T-helper 2 cell treated with Interferon-gamma antibody and Interleukin-4, amounts not matched to agents 5 μg/mL and 100 μg/mL, for 36 hours (primary cell): ENCODE measurements at regions not wholly inside any gene's neighbourhood (a gene's known extent, or its start where the extent isn't known, plus 50 kb on each side); places are given as distances from the start of the nearest gene placed in this dataset.
"Not testable (repeated sequence)": the region's sequence is repeated elsewhere in the genome, so short reads cannot be mapped to it uniquely, and the experiment has no call there.

Experiments used
- DNase-seq: peaks from one replicate; pipeline ENCODE4 v3.0.0; 2021; ENCODE audit warnings: low spot score
- H3K27ac Mint-ChIP-seq: one replicate; pipeline ENCODE4 v1.8.0; 2021; ENCODE audit warnings: mild to moderate bottlenecking, mixed read lengths
- H3K27me3 Mint-ChIP-seq: one replicate; pipeline ENCODE4 v1.8.0; 2021; ENCODE audit warnings: low read depth, mixed read lengths
- H3K36me3 Mint-ChIP-seq: one replicate; pipeline ENCODE4 v1.8.0; 2021; ENCODE audit warnings: low read depth, mixed read lengths
- H3K4me1 Mint-ChIP-seq: one replicate; pipeline ENCODE4 v1.8.0; 2021; ENCODE audit warnings: low read depth, mixed read lengths
- H3K4me3 Mint-ChIP-seq: one replicate; pipeline ENCODE4 v1.8.0; 2022; ENCODE audit warnings: mild to moderate bottlenecking, moderate library complexity, mixed read lengths
- H3K9me3 Mint-ChIP-seq: one replicate; pipeline ENCODE4 v1.8.0; 2021; ENCODE audit warnings: mixed read lengths

GRCh38 chr4:123671636-123672404, 275.2 kb downstream of the SPRY1 start:
- H3K27ac Mint-ChIP-seq = no peak overlapping the region
- no peaks in the 10 kb centered on the region for H3K9me3 Mint-ChIP-seq
- H3K27me3 Mint-ChIP-seq = peaks cover 64% of the 10 kb centered on the region
- no peaks in the 10 kb centered on the region for H3K36me3 Mint-ChIP-seq
- H3K4me1 Mint-ChIP-seq = peaks cover 24% of the 10 kb centered on the region
- peak; percentile 26 for DNase-seq
- no peak overlapping the region for H3K4me3 Mint-ChIP-seq

DNA sequence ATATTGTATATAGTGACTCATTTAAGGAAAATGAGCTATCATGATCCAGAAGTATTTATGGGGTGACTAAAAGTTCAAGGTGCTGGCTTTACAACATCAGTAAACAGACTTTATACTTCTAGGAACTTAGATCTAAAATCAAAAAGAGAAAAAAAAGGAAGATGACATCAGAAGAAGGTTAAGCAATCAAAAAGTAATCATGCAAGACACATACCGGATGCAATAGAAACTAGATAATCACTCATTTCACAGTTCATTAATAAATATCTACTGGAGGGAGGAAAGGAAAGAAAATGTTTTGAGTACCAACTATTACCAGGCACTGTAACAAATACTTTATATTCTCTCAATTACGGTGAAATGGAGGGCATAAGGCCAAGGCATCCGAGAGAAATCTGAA, 276.4 kb downstream of the SPRY1 start:
- Mint-ChIP-seq H3K9me3 (no peaks in the 10 kb centered on the region), H3K27me3 (peaks cover 62% of the 10 kb centered on the region), H3K36me3 (no peaks in the 10 kb centered on the region), H3K4me3 (no peak overlapping the region), H3K4me1 (peaks cover 24% of the 10 kb centered on the region), H3K27ac (no peak overlapping the region)
- no peak for DNase-seq

DNA sequence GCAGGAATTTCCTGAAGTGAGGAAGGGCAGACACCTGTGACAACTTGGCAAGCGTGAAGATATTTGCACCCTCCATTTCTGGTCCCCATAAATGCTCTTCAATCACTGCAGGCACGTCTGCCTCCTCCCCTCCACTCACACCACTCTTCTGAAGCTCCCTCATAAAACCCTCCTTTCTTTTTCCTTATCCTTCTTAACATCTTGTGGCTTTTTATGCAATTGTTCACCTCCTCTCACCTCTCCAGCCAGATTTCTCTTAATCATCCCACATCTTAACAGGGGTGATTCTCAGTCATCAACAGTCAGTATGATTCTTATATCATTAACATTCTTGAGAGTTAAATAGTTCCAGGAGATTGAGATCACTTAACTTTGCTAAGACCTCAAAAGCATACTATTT, 277.4 kb downstream of the SPRY1 start:
- no peaks in the 10 kb centered on the region for H3K36me3 Mint-ChIP-seq
- peaks cover 24% of the 10 kb centered on the region for H3K4me1 Mint-ChIP-seq
- no peaks in the 10 kb centered on the region for H3K9me3 Mint-ChIP-seq
- H3K4me3 Mint-ChIP-seq = no peak overlapping the region
- H3K27me3 Mint-ChIP-seq = peaks cover 60% of the 10 kb centered on the region
- no peak for DNase-seq
- H3K27ac Mint-ChIP-seq = no peak overlapping the region

DNA sequence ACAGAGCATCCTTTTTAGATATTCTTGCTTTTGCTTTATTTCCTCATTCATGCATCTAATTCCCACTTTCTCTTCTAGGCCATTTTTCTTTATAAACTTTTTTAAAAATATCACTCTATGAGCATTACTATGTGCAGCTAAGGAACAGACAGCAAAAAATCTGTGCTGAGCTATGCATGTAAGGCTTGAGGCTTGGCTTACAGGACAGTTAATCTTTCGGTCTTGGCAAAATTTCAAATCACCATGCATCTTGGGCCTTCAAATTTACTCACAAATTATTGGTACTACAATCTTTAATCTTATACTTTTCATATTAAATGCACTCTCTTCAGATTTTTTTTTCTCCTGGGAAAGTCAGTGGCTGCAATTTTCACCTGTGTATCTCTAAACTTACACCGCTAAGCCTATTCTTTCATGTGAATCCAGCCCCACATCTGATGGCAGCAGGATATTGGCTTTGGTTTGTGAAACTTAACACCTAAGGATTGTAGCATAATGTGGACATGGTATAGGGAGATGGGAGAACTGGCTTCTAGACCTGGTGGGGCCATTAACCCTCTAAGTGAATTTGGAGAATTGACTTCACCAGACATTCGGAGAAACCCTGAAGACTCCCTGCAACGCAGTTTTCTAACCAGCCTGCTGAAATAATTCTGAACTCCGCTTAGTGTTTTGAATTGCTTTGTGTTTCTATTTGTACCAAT, 278.3 kb downstream of the SPRY1 start:
- Mint-ChIP-seq H3K27ac (no peak overlapping the region), H3K4me3 (no peak overlapping the region), H3K4me1 (peaks cover 24% of the 10 kb centered on the region), H3K9me3 (no peaks in the 10 kb centered on the region), H3K36me3 (no peaks in the 10 kb centered on the region), H3K27me3 (peaks cover 60% of the 10 kb centered on the region)
- DNase-seq = no peak

- peaks cover 57% of the 10 kb centered on the region for H3K27me3 Mint-ChIP-seq
- H3K9me3 Mint-ChIP-seq = no peaks in the 10 kb centered on the region
- peaks cover 24% of the 10 kb centered on the region for H3K4me1 Mint-ChIP-seq
- no peaks in the 10 kb centered on the region for H3K36me3 Mint-ChIP-seq
- no peak overlapping the region for H3K27ac Mint-ChIP-seq
- H3K4me3 Mint-ChIP-seq = no peak overlapping the region
- no peak for DNase-seq
Measured at GRCh38 chr4:123675567-123675966, 279.0 kb downstream of the SPRY1 start.

GRCh38 chr4:123676071-123676889, 279.7 kb downstream of the SPRY1 start:
- DNase-seq = no peak
- H3K27ac Mint-ChIP-seq = no peak overlapping the region
- no peaks in the 10 kb centered on the region for H3K9me3 Mint-ChIP-seq
- no peaks in the 10 kb centered on the region for H3K36me3 Mint-ChIP-seq
- H3K4me3 Mint-ChIP-seq = no peak overlapping the region
- H3K4me1 Mint-ChIP-seq = peaks cover 23% of the 10 kb centered on the region
- H3K27me3 Mint-ChIP-seq = peaks cover 53% of the 10 kb centered on the region

DNA sequence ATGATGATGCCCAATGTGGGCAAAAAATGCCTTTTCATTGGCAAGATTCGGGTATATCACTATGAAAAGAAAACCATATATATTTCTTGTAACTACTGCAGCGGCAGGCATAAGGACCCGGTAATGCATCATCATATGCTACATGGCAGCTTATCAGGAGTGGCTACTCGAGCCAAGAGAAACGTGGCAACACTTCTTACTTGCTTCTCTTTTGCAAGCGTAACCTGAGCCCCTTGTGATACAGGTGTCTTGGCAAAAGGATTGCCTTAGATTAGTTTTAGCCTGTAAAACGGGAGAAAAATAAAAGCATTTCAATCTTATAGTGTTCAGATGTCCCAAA, 280.3 kb downstream of the SPRY1 start:
- Mint-ChIP-seq H3K4me1 (peaks cover 17% of the 10 kb centered on the region), H3K27me3 (peaks cover 50% of the 10 kb centered on the region), H3K9me3 (no peaks in the 10 kb centered on the region)

GRCh38 chr4:123682931-123683330, 286.3 kb downstream of the SPRY1 start:
- DNase-seq = no peak
- Mint-ChIP-seq H3K36me3 (no peaks in the 10 kb centered on the region), H3K4me3 (no peak overlapping the region), H3K9me3 (peaks cover 3% of the 10 kb centered on the region), H3K27me3 (peaks cover 18% of the 10 kb centered on the region), H3K27ac (no peak overlapping the region), H3K4me1 (no peaks in the 10 kb centered on the region)

More for the DNA sequence above, 280.3 kb downstream of the SPRY1 start:
- no peak overlapping the region for H3K27ac Mint-ChIP-seq
- no peak for DNase-seq
- H3K4me3 Mint-ChIP-seq = no peak overlapping the region
- no peaks in the 10 kb centered on the region for H3K36me3 Mint-ChIP-seq

GRCh38 chr4:123684937-123685336, 288.3 kb downstream of the SPRY1 start:
- H3K9me3 Mint-ChIP-seq, H3K27ac Mint-ChIP-seq, H3K4me1 Mint-ChIP-seq, DNase-seq, H3K4me3 Mint-ChIP-seq, H3K27me3 Mint-ChIP-seq, H3K36me3 Mint-ChIP-seq: not testable (repeated sequence)

DNA sequence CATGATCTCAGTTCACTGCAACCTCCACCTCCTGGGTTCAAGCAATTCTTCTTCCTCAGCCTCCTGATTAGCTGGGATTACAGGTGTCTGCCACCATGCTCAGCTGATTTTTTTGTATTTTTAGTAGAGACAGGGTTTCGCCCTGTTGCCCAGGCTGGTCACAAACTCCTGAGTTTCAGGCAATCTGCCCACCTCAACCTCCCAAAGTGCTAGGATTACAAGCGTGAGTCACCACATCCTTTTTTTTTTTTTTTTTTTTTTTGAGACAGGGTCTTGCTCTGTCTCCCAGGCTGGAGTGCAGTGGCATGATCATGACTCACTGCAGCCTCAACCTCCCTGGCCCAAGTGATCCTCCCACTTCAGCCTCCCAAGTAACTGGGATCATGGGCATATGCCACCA, 298.9 kb downstream of the SPRY1 start:
- not testable (repeated sequence) for H3K4me1 Mint-ChIP-seq, H3K9me3 Mint-ChIP-seq, DNase-seq, H3K4me3 Mint-ChIP-seq, H3K27me3 Mint-ChIP-seq, H3K27ac Mint-ChIP-seq, H3K36me3 Mint-ChIP-seq

GRCh38 chr4:123696687-123697086, 300.1 kb downstream of the SPRY1 start:
- no peaks in the 10 kb centered on the region for H3K9me3 Mint-ChIP-seq
- H3K36me3 Mint-ChIP-seq = no peaks in the 10 kb centered on the region
- no peak for DNase-seq
- H3K4me3 Mint-ChIP-seq = no peak overlapping the region
- no peak overlapping the region for H3K27ac Mint-ChIP-seq
- H3K4me1 Mint-ChIP-seq = no peaks in the 10 kb centered on the region
- H3K27me3 Mint-ChIP-seq = peaks cover 3% of the 10 kb centered on the region

GRCh38 chr4:123698556-123698955, 302.0 kb downstream of the SPRY1 start:
- H3K27ac Mint-ChIP-seq = no peak overlapping the region
- no peak for DNase-seq
- no peaks in the 10 kb centered on the region for H3K9me3 Mint-ChIP-seq
- no peaks in the 10 kb centered on the region for H3K4me1 Mint-ChIP-seq
- no peaks in the 10 kb centered on the region for H3K36me3 Mint-ChIP-seq
- H3K27me3 Mint-ChIP-seq = peaks cover 3% of the 10 kb centered on the region
- H3K4me3 Mint-ChIP-seq = no peak overlapping the region

GRCh38 chr4:123699880-123700771, 303.5 kb downstream of the SPRY1 start:
- no peaks in the 10 kb centered on the region for H3K36me3 Mint-ChIP-seq
- no peaks in the 10 kb centered on the region for H3K4me1 Mint-ChIP-seq
- no peak overlapping the region for H3K27ac Mint-ChIP-seq
- DNase-seq = no peak
- no peak overlapping the region for H3K4me3 Mint-ChIP-seq
- peaks cover 3% of the 10 kb centered on the region for H3K27me3 Mint-ChIP-seq
- no peaks in the 10 kb centered on the region for H3K9me3 Mint-ChIP-seq
